ENCODE measurements at regions not wholly inside any gene's neighbourhood (a gene's known extent, or its start where the extent isn't known, plus 50 kb on each side); places are given as distances from the start of the nearest gene placed in this dataset.
"Not testable (repeated sequence)": the region's sequence is repeated elsewhere in the genome, so short reads cannot be mapped to it uniquely, and the experiment has no call there.

GRCh38 chr10:10056961-10057360 is 960.7 kb upstream of the CELF2 start:
- FAIRE-seq (no peak), DNase-seq (ENCODE audit: low read depth in 1 of 2, low spot score in 1 of 2) (no peak), ATAC-seq (no peak)
- Histone ChIP-seq H3K27ac (no peak overlapping the region), H3K4me2 (no peak overlapping the region), H3K4me1 (no peaks in the 10 kb centered on the region), H3K9me3 (no peaks in the 10 kb centered on the region), H3K4me3 (no peak overlapping the region)
- ChIA-PET POLR2A (no interaction called here), CTCF (no interaction called here)
- TF ChIP-seq HES2 (IDR thresholded peaks at IDR 0.05) (no peak), CHD4 (IDR thresholded peaks at IDR 0.05; ENCODE audit: borderline replicate concordance) (no peak), CBX8 (IDR thresholded peaks at IDR 0.05) (no peak), FOSB (CRISPR knock-in tag; IDR thresholded peaks at IDR 0.05) (no peak), ATOH8 (CRISPR knock-in tag; IDR thresholded peaks at IDR 0.05; ENCODE audit: low read depth) (no peak), TP53 (CRISPR knock-in tag; IDR thresholded peaks at IDR 0.05) (no peak), RCOR1 (IDR thresholded peaks at IDR 0.05; ENCODE audit: low read depth, low read length) (no peak), CBX2 (IDR thresholded peaks at IDR 0.05; ENCODE audit: borderline replicate concordance, low read depth) (no peak), CHD2 (IDR thresholded peaks at IDR 0.05; ENCODE audit: low read length, partially characterized antibody) (no peak), EHMT2 (IDR thresholded peaks at IDR 0.05; ENCODE audit: low read depth) (no peak), FOXS1 (CRISPR knock-in tag; IDR thresholded peaks at IDR 0.05) (no peak), PBX3 (IDR thresholded peaks at IDR 0.05) (no peak), MYC (IDR thresholded peaks at IDR 0.05; ENCODE audit: borderline replicate concordance, low read length) (no peak), KDM5A (IDR thresholded peaks at IDR 0.05) (no peak), GATA3 (IDR thresholded peaks at IDR 0.05; ENCODE audit: borderline replicate concordance) (no peak), HOXB13 (CRISPR knock-in tag; IDR thresholded peaks at IDR 0.05; ENCODE audit: low read depth) (no peak), KDM1A (IDR thresholded peaks at IDR 0.05; ENCODE audit: low read depth) (no peak)
- 14% methylated on average over 5 of the region's 5 CpGs for WGBS (ENCODE audit: missing lambda C conversion rate)

- Histone ChIP-seq H3K4me3 (no peak overlapping the region), H3K9me3 (0 out of 3 replicates have a peak, but pooled peaks cover 3% of the 10 kb centered on the region), H3K27ac (no peak overlapping the region), H3K4me2 (no peak overlapping the region), H3K4me1 (no peaks in the 10 kb centered on the region)
- TF ChIP-seq ELK1 (IDR thresholded peaks at IDR 0.05; ENCODE audit: low read depth, low read length) (no peak), REST (IDR thresholded peaks at IDR 0.05) (no peak), HOXB13 (CRISPR knock-in tag; IDR thresholded peaks at IDR 0.05; ENCODE audit: low read depth) (no peak), ZC3H11A (IDR thresholded peaks at IDR 0.05) (no peak), RNF2 (IDR thresholded peaks at IDR 0.05; ENCODE audit: borderline replicate concordance, low read depth) (no peak), BHLHE40 (IDR thresholded peaks at IDR 0.05; ENCODE audit: low read depth, low read length) (no peak), CTCF (IDR thresholded peaks at IDR 0.05) (no peak), HMGXB4 (CRISPR knock-in tag; IDR thresholded peaks at IDR 0.05; ENCODE audit: borderline replicate concordance) (no peak), SREBF2 (IDR thresholded peaks at IDR 0.05) (no peak)
- CTCF ChIA-PET: no interaction called here
- POLR2A ChIA-PET: no interaction called here
- FAIRE-seq: no peak
- DNase-seq (ENCODE audit: low read depth in 1 of 2, low spot score in 1 of 2): no peak
- ATAC-seq: no peak
Observed at GRCh38 chr10:10067644-10068043, 950.0 kb upstream of the CELF2 start.

- 17% methylated on average over 8 of the region's 9 CpGs for WGBS (ENCODE audit: missing lambda C conversion rate)
- H3K4me3 ChIP-seq; FAIRE-seq; ATAC-seq; H3K4me2 ChIP-seq; H3K9me3 ChIP-seq; DNase-seq (ENCODE audit: low read depth in 1 of 2, low spot score in 1 of 2); H3K27ac ChIP-seq; POLR2A ChIA-PET; CTCF ChIA-PET; H3K4me1 ChIP-seq: not testable (repeated sequence)
Observed at GRCh38 chr10:10074847-10075246, 942.8 kb upstream of the CELF2 start.
